OCI-LY3 (cell line): ENCODE measurements at regions not wholly inside any gene's neighbourhood (a gene's known extent, or its start where the extent isn't known, plus 50 kb on each side); places are given as distances from the start of the nearest gene placed in this dataset.

Source experiments
- CTCF ChIP-seq: fragments of 200-600, 300-600 bp; sonication (generic); IDR thresholded peaks from 2 replicates; pipeline ENCODE4 v1.5.1; 2014; ENCODE audit warnings: antibody characterized with exemption, low read length, low read depth
- EZH2phosphoT487 ChIP-seq: fragments of 200-600 bp; shearing (Covaris generic); IDR thresholded peaks from 2 replicates; pipeline ENCODE4 v1.6.1; 2018; ENCODE audit warnings: antibody characterized with exemption, mixed run types, low read depth

GRCh38 chr13:22964245-22964966 is 216.4 kb upstream of the SGCG start:
- TF ChIP-seq CTCF (no peak), EZH2phosphoT487 (no peak)
